DMS53 treated with DMSO at 0.1 percent for 48 hours (cell line): ENCODE measurements at regions not wholly inside any gene's neighbourhood (a gene's known extent, or its start where the extent isn't known, plus 50 kb on each side); places are given as distances from the start of the nearest gene placed in this dataset.

Source experiments
- DNase-seq: peaks from one replicate; lab custom pipeline; 2025; ENCODE audit not compliant: unreplicated experiment; lab: John Stamatoyannopoulos, UW

GRCh38 chr3:22555753-22556435 lies 647.2 kb upstream of the UBE2E2 start:
- peak; percentile 47 for DNase-seq

GRCh38 chr3:22565393-22565792 lies 637.7 kb upstream of the UBE2E2 start:
- DNase-seq = no peak

- no peak for DNase-seq
These were observed 634.8 kb upstream of the UBE2E2 start for GRCh38 chr3:22568285-22568684.

GRCh38 chr3:22569570-22569969 lies 633.6 kb upstream of the UBE2E2 start:
- no peak for DNase-seq

- DNase-seq = no peak
These were observed 622.1 kb upstream of the UBE2E2 start for GRCh38 chr3:22581007-22581406.

DNA sequence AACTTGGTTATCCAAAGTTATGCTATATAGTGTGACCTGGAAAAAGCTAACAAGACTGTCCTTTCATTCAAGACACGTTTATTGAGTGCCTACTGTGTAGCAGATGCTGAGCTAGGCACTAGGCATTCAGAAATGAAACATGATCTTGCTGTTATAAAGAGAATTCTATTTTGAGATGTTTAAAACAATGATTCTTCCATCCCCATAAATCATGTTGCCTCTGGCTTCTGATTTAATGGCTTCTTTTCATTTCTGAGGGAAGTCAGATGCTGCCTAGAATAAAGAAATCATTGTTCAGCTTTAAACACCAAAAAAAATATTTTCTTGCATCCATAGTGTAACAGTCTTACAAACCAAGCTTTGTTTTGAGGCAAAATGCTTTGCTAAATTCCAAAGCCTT lies 620.9 kb upstream of the UBE2E2 start:
- no peak for DNase-seq

DNA sequence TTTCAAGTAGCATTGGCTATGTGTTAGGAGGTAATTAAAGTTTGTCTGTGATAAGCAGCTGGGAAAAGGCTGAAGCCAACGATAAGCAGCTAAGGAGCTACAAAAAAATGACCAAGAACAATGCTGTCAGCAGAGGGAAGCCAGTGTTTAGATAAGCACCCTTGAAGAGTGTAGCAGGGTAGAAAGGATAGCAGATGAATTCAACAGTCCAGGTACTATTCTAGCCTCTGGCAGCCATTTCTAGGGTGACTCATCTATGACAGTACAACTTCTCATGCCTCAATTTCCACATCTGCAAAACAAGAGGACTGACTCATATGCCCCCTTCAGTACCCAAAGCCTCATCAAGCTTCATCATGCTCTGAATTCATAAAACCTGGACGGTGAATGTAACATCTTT lies 617.6 kb upstream of the UBE2E2 start:
- no peak for DNase-seq

DNA sequence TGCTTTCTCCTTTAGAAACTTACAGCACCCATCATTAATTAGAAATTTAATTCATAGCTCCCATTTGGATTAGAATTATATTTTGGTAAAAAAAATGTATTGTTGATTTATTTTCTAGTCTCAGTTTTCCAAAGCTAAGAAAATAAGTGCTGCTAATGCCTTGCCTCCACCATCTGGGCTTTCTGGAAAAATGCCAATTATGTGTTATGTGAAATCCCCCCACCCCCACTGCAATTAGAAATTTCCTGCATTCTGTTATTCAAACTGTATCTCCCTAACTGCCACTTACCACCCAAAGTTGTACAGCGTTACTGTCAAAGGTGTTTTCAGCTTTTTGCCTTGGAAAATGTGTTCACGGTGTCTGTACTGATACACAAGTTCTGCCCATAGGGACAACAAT lies 617.2 kb upstream of the UBE2E2 start:
- no peak for DNase-seq

- DNase-seq = no peak
These were observed 615.7 kb upstream of the UBE2E2 start for GRCh38 chr3:22587446-22587845.

DNA sequence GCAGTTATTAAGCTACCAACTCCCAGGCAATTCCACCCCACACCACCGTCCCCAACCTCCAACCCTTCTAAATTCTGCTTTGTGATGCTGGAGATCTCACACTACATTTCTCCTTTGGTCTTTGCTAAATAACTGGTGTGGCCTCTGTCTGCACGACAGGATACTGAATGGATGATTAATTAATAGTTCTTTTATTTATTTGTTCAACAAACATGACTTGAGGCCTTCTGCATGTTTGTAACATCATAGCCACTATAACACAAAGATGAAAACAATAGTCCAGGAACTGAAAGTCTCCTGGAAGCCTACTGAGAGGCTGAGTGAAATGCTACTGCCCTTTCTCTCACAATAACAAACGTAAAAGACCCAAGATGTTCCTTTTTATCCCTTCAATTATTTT lies 609.5 kb upstream of the UBE2E2 start:
- DNase-seq = no peak

GRCh38 chr3:22594990-22595389 lies 608.1 kb upstream of the UBE2E2 start:
- DNase-seq = peak; percentile 26

DNA sequence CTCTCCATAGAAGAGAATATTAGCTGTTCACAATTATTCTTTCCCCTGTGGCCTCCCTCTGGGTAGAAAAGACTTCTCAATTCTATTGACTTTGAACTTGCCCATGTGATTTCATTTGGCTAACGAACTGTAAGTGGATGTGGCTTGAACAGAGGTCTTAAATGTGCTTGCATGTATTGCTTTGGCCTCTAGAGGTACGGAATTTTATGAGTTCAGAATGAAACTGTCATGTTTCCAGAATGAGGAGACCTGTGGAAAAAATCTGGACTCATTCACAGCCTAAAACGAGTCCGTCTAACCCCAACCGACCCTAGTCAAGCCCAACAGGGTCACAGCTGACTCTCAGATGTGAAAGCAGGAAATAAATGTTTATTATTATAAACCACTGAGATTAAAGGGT lies 596.7 kb upstream of the UBE2E2 start:
- DNase-seq = no peak

DNA sequence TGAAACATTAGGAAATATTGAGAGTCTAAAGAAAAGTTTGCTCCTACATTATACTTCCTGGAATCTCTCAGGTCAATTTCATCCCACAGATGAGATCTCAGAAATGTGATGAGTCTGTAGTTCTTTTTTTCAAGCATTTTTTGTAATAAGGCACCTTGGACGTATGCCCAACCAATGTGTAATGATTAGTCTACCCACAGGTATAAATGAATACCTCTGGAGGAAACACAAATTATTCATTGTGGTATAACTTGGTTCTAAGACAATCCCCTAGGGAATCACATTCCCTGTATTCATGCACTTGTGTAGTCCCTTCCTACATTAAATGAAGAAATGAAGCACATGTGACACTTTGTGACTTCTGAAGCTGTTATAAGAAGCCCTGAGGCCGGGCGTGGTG lies 596.2 kb upstream of the UBE2E2 start:
- no peak for DNase-seq

- no peak for DNase-seq
These were observed 595.0 kb upstream of the UBE2E2 start for GRCh38 chr3:22608093-22608492.

DNA sequence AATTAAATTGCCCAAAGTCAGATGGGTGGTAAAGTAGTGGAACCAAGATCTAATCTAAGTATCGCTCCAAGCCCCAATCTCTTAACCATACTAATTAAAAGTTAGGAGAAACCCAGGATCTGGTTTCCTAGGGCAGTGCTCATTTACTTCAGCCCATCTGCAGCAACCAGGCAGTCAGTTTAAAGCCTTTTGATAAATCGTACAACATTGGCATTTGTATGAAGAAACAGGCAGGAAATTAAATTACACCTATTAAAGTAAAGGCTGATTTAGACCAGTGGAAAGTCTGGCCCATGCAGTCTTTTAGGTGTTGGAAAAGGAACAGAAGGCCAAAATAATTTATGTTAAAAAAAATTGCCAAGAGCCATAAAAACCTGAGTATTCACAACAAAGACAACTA lies 594.4 kb upstream of the UBE2E2 start:
- DNase-seq = no peak

GRCh38 chr3:22609139-22609538 lies 594.0 kb upstream of the UBE2E2 start:
- DNase-seq = no peak

- DNase-seq = no peak
These were observed 590.2 kb upstream of the UBE2E2 start for GRCh38 chr3:22612927-22613326.

DNA sequence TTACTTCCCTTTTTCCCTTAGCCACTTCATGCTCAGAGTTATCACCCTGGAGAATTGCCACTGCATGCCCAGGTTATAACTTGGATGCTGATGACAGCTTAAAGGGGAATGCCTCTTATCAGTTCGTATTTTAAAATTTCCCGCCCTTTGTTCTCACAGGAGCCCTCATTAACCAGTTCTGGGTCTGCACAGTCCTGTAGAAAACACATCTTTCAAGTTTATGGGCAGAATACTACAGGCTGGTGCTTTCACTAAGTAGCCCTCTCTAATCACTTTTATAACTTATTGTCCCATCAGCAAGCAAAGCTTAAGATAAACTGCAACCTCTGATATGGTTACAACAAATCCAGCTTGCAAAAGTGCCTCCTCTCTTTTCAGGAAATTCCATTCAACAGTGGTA lies 587.3 kb upstream of the UBE2E2 start:
- no peak for DNase-seq

DNA sequence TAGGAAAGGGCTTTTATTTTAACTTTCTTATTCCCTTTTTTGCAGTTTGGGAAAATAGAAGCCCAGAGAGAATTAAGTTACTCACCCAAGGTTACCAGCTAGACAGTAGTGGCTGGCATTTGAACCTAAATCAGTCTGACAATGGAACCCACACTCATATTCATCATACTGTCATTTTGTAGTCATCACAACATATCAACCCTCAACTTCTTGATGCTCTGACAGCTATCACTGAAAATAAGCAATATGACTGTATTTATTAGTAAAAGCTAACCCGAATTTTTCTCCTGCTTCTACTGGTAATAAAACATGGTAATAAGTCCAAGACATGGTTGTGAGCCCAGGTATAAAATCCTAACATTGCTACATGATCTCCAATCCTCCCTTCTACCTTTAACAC lies 585.8 kb upstream of the UBE2E2 start:
- no peak for DNase-seq

- DNase-seq = no peak
These were observed 582.6 kb upstream of the UBE2E2 start for GRCh38 chr3:22620498-22620897.

GRCh38 chr3:22621205-22621809 lies 581.8 kb upstream of the UBE2E2 start:
- DNase-seq = no peak

- no peak for DNase-seq
These were observed 575.1 kb upstream of the UBE2E2 start for GRCh38 chr3:22627993-22628499.

GRCh38 chr3:22632536-22632935 lies 570.6 kb upstream of the UBE2E2 start:
- DNase-seq = no peak
